ENCODE measurements at regions not wholly inside any gene's neighbourhood (a gene's known extent, or its start where the extent isn't known, plus 50 kb on each side); places are given as distances from the start of the nearest gene placed in this dataset.

- no peak for TF ChIP-seq EZH2 (IDR thresholded peaks at IDR 0.05; ENCODE audit: low read depth, unreplicated experiment)
- TF ChIP-seq CREB1 (CRISPR knock-in tag; IDR thresholded peaks at IDR 0.05; ENCODE audit: low read depth): no peak
- no peak for TF ChIP-seq ZNF331 (CRISPR knock-in tag; IDR thresholded peaks at IDR 0.05; ENCODE audit: low read depth)
- TF ChIP-seq ZNF114 (CRISPR knock-in tag; IDR thresholded peaks at IDR 0.05): no peak
- TF ChIP-seq NANOG (IDR thresholded peaks at IDR 0.05; ENCODE audit: borderline replicate concordance): no peak
- no peak for TF ChIP-seq POLR2AphosphoS5 (IDR thresholded peaks at IDR 0.05; ENCODE audit: low read depth)
- no peak for TF ChIP-seq JUNB (IDR thresholded peaks at IDR 0.05; ENCODE audit: unreplicated experiment)
- no peak for TF ChIP-seq EZH2phosphoT487 (IDR thresholded peaks at IDR 0.05; ENCODE audit: unreplicated experiment)
- no peak for TF ChIP-seq CTCF (conservative IDR thresholded peaks at IDR 0.05; ENCODE audit: low read depth in 2 of 2)
- TF ChIP-seq ETS1 (IDR thresholded peaks at IDR 0.05): no peak
- TF ChIP-seq STAT1 (IDR thresholded peaks at IDR 0.05; ENCODE audit: unreplicated experiment): no peak
These were observed 273.2 kb downstream of the HIVEP2 start (continued) for GRCh38 chr6:142671791-142672190.

- no peaks in the 10 kb centered on the region for H3K79me2 ChIP-seq (replicated peaks; ENCODE audit: insufficient read depth)
- Mint-ChIP-seq H3K9me3 (no peaks in the 10 kb centered on the region), H3K27me3 (ENCODE audit: insufficient read depth, low read depth, poor library complexity) (peaks cover 4% of the 10 kb centered on the region), H3K4me1 (peaks cover 11% of the 10 kb centered on the region; the same call in 2 of the 3 replicates), H3K36me3 (ENCODE audit: low read depth) (no peaks in the 10 kb centered on the region), H3K4me3 (no peak overlapping the region), H3K27ac (no peak overlapping the region)
- H3K36me3 ChIP-seq (ENCODE audit: insufficient read depth): no peaks in the 10 kb centered on the region
- H3K9me2 ChIP-seq (ENCODE audit: insufficient read depth): peaks cover 16% of the 10 kb centered on the region
- H4K20me1 ChIP-seq (replicated peaks; ENCODE audit: insufficient read depth): no peaks in the 10 kb centered on the region
- ATAC-seq (no peak), DNase-seq (ENCODE audit: low spot score) (no peak)
- no peak overlapping the region for H3K4me2 ChIP-seq
- no peaks in the 10 kb centered on the region for H3F3A ChIP-seq (replicated peaks; ENCODE audit: low read depth)
- H2AFZ ChIP-seq: peak overlapping the region; percentile 31; the same call in 1 of the 2 replicates
- H3K27me3 ChIP-seq (ENCODE audit: insufficient read depth): no peaks in the 10 kb centered on the region
- H3K27ac ChIP-seq (ENCODE audit: low read depth): no peak overlapping the region
- no peak overlapping the region for H3K4me3 ChIP-seq
- H3K4me1 ChIP-seq (ENCODE audit: insufficient read depth): peaks cover 22% of the 10 kb centered on the region
- no peak for TF ChIP-seq ZNF331 (CRISPR knock-in tag; IDR thresholded peaks at IDR 0.05; ENCODE audit: low read depth)
- TF ChIP-seq CREB1 (CRISPR knock-in tag; IDR thresholded peaks at IDR 0.05; ENCODE audit: low read depth): no peak
- no peak for TF ChIP-seq ETS1 (IDR thresholded peaks at IDR 0.05)
- TF ChIP-seq CTCF (conservative IDR thresholded peaks at IDR 0.05; ENCODE audit: low read depth in 2 of 2): no peak
- no peak for TF ChIP-seq NANOG (IDR thresholded peaks at IDR 0.05; ENCODE audit: borderline replicate concordance)
- no peak for TF ChIP-seq STAT1 (IDR thresholded peaks at IDR 0.05; ENCODE audit: unreplicated experiment)
- TF ChIP-seq EZH2phosphoT487 (IDR thresholded peaks at IDR 0.05; ENCODE audit: unreplicated experiment): no peak
- no peak for TF ChIP-seq ZNF114 (CRISPR knock-in tag; IDR thresholded peaks at IDR 0.05)
- TF ChIP-seq REST (IDR thresholded peaks at IDR 0.05; ENCODE audit: unreplicated experiment): no peak
- no peak for TF ChIP-seq EZH2 (IDR thresholded peaks at IDR 0.05; ENCODE audit: low read depth, unreplicated experiment)
- no peak for TF ChIP-seq POLR2AphosphoS5 (IDR thresholded peaks at IDR 0.05; ENCODE audit: low read depth)
- TF ChIP-seq JUNB (IDR thresholded peaks at IDR 0.05; ENCODE audit: unreplicated experiment): no peak
These were observed 269.5 kb downstream of the HIVEP2 start for GRCh38 chr6:142675517-142675916.
